Transverse colon (tissue), 4 donors: ENCODE measurements at regions not wholly inside any gene's neighbourhood (a gene's known extent, or its start where the extent isn't known, plus 50 kb on each side); places are given as distances from the start of the nearest gene placed in this dataset.
"Not testable (repeated sequence)": the region's sequence is repeated elsewhere in the genome, so short reads cannot be mapped to it uniquely, and the experiment has no call there.

Experiments
- DNase-seq: peaks from one replicate; pipeline ENCODE4 v3.0.0-alpha.2; 2019
- H3K27ac ChIP-seq, 4 donors: fragments of 200-600 bp; sonication (generic); 2 replicates each; pipeline ENCODE4 v1.5.1; 2016 to 2018; ENCODE audit warnings: inconsistent platforms in 4 of 4
- H3K27me3 ChIP-seq: fragments of 200-600 bp; sonication (generic); 2 replicates; pipeline ENCODE4 v1.5.1; 2017; ENCODE audit warnings: inconsistent platforms
- H3K36me3 ChIP-seq, 4 donors: fragments of 200-600 bp; sonication (generic); 2 replicates each; pipeline ENCODE4 v1.5.1; 2017 to 2019; ENCODE audit warnings: inconsistent platforms in 4 of 4
- H3K4me1 ChIP-seq, 4 donors: fragments of 200-600 bp; sonication (generic); 2 replicates each; pipeline ENCODE4 v1.5.1; 2017 to 2020; ENCODE audit warnings: inconsistent platforms in 4 of 4
- H3K4me3 ChIP-seq, 4 donors: fragments of 200-600 bp; sonication (generic); 1 replicate in 1 of 4; 2 replicates in 3 of 4; pipeline versions ENCODE4 v1.5.1 to v1.6.1; 2017 to 2019; ENCODE audit warnings: inconsistent platforms in 4 of 4
- H3K9me3 ChIP-seq, 2 donors: fragments of 200-600 bp; sonication (generic); 2 replicates each; pipeline ENCODE4 v1.5.1; 2017 to 2019; ENCODE audit warnings: inconsistent platforms in 2 of 2
- CTCF ChIP-seq, 5 experiments: fragments of 200-600 bp in 3 of 5; fragments of 450-650 bp in 2 of 5; sonication (generic) in 3 of 5; IDR thresholded peaks; 1 replicate in 2 of 5; 2 replicates in 3 of 5; pipeline ENCODE4 v1.5.1; 2016 to 2017; ENCODE audit warnings: antibody characterized with exemption in 5 of 5, inconsistent platforms in 3 of 5, mild to moderate bottlenecking in 2 of 5, moderate library complexity in 1 of 5
- EP300 ChIP-seq: sonication (generic); formaldehyde crosslinking; IDR thresholded peaks from one replicate; pipeline ENCODE4 v1.6.1; 2017; ENCODE audit warnings: antibody characterized with exemption, low read depth
- POLR2A ChIP-seq: fragments of 450-650 bp; IDR thresholded peaks from one replicate; pipeline ENCODE4 v1.6.1; 2016; ENCODE audit warnings: antibody characterized with exemption, mild to moderate bottlenecking, moderate library complexity
- POLR2AphosphoS5 ChIP-seq, 3 donors: sonication (generic); formaldehyde crosslinking; IDR thresholded peaks; one replicate each; pipeline ENCODE4 v1.6.1; 2016; ENCODE audit warnings: antibody characterized with exemption in 3 of 3
- whole genome bisulfite sequencing, 2 donors: methylation state at CpG; one replicate each; pipeline ENCODE4 v1.1.5; 2018; ENCODE audit warnings: low coverage in 1 of 2; 5-methylcytosine and 5-hydroxymethylcytosine counted together
- in situ Hi-C, 4 donors: fragments of 200-750 bp; cut with MboI; loops; one replicate each; pipeline versions ENCODE4 v1.15.0 to v1.15.1; 2017; ENCODE audit warnings: low sequenced_read_pairs in 3 of 4, low pct_ligation_motif_present in 1 of 4, low pct_unique_long_range_greater_than_20kb in 1 of 4
- intact Hi-C: fragments of 100-400 bp; cut with DNase I; formaldehyde crosslinking; loops from one replicate; pipeline ENCODE4 v1.15.1; 2023; ENCODE audit warnings: low total_unique reads

- intact Hi-C loops (no loop called here), in situ Hi-C loops (no loop called here)
- Histone ChIP-seq H3K4me1 (no peaks in the 10 kb centered on the region), H3K27me3 (no peaks in the 10 kb centered on the region), H3K36me3 (no peaks in the 10 kb centered on the region), H3K4me3 (no peak overlapping the region), H3K9me3 (peaks cover 4 to 6% of the 10 kb centered on the region in 2 donors), H3K27ac (no peak overlapping the region)
- DNase-seq = no peak
- TF ChIP-seq POLR2AphosphoS5 (IDR thresholded peaks at IDR 0.05) (no peak), POLR2A (no peak), EP300 (no peak), CTCF (IDR thresholded peaks at IDR 0.05) (no peak)
- WGBS, 2 donors = 63 to 82% methylated on average over 3 to 6 of the region's 6 CpGs
Observed at GRCh38 chr13:78060966-78061365, 142.3 kb upstream of the EDNRB start.

- intact Hi-C loops, in situ Hi-C loops, H3K27me3 ChIP-seq, H3K4me3 ChIP-seq, H3K4me1 ChIP-seq, H3K36me3 ChIP-seq, H3K9me3 ChIP-seq, H3K27ac ChIP-seq, DNase-seq: not testable (repeated sequence)
- WGBS, 2 donors = 90% methylated on average over 2 of the region's 2 CpGs; no CpG with 5 or more reads in 1 of the 2 donors
Observed at GRCh38 chr13:78056865-78057264, 138.2 kb upstream of the EDNRB start.

- no peak for DNase-seq
- in situ Hi-C loops (no loop called here), intact Hi-C loops (no loop called here)
- H3K27me3 ChIP-seq = no peaks in the 10 kb centered on the region
- H3K4me1 ChIP-seq = no peaks in the 10 kb centered on the region
- no peaks in the 10 kb centered on the region for H3K36me3 ChIP-seq
- H3K4me3 ChIP-seq = no peak overlapping the region
- H3K9me3 ChIP-seq = peaks cover 4 to 8% of the 10 kb centered on the region in 2 donors
- 69 to 71% methylated on average over 3 of the region's 3 CpGs for WGBS, 2 donors
- no peak overlapping the region for H3K27ac ChIP-seq
- TF ChIP-seq POLR2A (no peak), POLR2AphosphoS5 (IDR thresholded peaks at IDR 0.05) (no peak), CTCF (IDR thresholded peaks at IDR 0.05) (no peak), EP300 (no peak)
Observed at GRCh38 chr13:78054157-78054556, 135.5 kb upstream of the EDNRB start.

GRCh38 chr13:78047151-78047550, 128.5 kb upstream of the EDNRB start:
- H3K4me3 ChIP-seq = no peak overlapping the region

More at GRCh38 chr13:78047151-78047550, 128.5 kb upstream of the EDNRB start:
- Histone ChIP-seq H3K27me3 (no peaks in the 10 kb centered on the region), H3K27ac (no peak overlapping the region), H3K9me3 (no peaks in the 10 kb centered on the region), H3K4me1 (no peaks in the 10 kb centered on the region), H3K36me3 (no peaks in the 10 kb centered on the region)
- DNase-seq = no peak
- WGBS, 2 donors = 69 to 83% methylated on average over 1 of the region's 1 CpG
- in situ Hi-C loops (no loop called here), intact Hi-C loops (no loop called here)
- TF ChIP-seq POLR2AphosphoS5 (IDR thresholded peaks at IDR 0.05) (no peak), POLR2A (no peak), CTCF (IDR thresholded peaks at IDR 0.05) (no peak), EP300 (no peak)
